Ishikawa (cell line): ENCODE measurements at regions not wholly inside any gene's neighbourhood (a gene's known extent, or its start where the extent isn't known, plus 50 kb on each side); places are given as distances from the start of the nearest gene placed in this dataset.

Experiments used
- CEBPB ChIP-seq: IDR thresholded peaks from 2 replicates; pipeline ENCODE4 v1.6.1; 2012
- EP300 ChIP-seq: IDR thresholded peaks from 2 replicates; pipeline ENCODE4 v1.6.1; 2012; ENCODE audit warnings: borderline replicate concordance
- FOXM1 ChIP-seq: IDR thresholded peaks from 2 replicates; pipeline ENCODE4 v1.6.1; 2012; ENCODE audit warnings: low read depth, borderline replicate concordance
- RAD21 ChIP-seq: IDR thresholded peaks from 2 replicates; pipeline ENCODE4 v1.6.1; 2012; ENCODE audit warnings: low read depth
- TAF1 ChIP-seq: IDR thresholded peaks from 2 replicates; pipeline ENCODE4 v1.6.1; 2012; ENCODE audit warnings: low read depth, mild to moderate bottlenecking
- YY1 ChIP-seq: IDR thresholded peaks from 2 replicates; pipeline ENCODE4 v1.6.1; 2012; ENCODE audit warnings: low read depth
- ZBTB7A ChIP-seq: IDR thresholded peaks from 2 replicates; pipeline ENCODE4 v1.6.1; 2012; ENCODE audit warnings: low read depth
- TF ChIP-seq, protein P1 (sequence below): IDR thresholded peaks from 2 replicates; pipeline ENCODE4 v1.6.1; 2012
- TF ChIP-seq, protein P2 (sequence below): IDR thresholded peaks from 2 replicates; pipeline ENCODE4 v1.6.1; 2012; ENCODE audit warnings: low read depth, mild to moderate bottlenecking

- no peak for TF ChIP-seq TAF1
- TF ChIP-seq EP300, result no peak
- TF ChIP-seq, protein P1, sequence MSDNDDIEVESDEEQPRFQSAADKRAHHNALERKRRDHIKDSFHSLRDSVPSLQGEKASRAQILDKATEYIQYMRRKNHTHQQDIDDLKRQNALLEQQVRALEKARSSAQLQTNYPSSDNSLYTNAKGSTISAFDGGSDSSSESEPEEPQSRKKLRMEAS, result no peak
- TF ChIP-seq ZBTB7A, result no peak
- no peak for TF ChIP-seq RAD21
- no peak for TF ChIP-seq YY1
- TF ChIP-seq CEBPB, result no peak
- TF ChIP-seq, protein P2, sequence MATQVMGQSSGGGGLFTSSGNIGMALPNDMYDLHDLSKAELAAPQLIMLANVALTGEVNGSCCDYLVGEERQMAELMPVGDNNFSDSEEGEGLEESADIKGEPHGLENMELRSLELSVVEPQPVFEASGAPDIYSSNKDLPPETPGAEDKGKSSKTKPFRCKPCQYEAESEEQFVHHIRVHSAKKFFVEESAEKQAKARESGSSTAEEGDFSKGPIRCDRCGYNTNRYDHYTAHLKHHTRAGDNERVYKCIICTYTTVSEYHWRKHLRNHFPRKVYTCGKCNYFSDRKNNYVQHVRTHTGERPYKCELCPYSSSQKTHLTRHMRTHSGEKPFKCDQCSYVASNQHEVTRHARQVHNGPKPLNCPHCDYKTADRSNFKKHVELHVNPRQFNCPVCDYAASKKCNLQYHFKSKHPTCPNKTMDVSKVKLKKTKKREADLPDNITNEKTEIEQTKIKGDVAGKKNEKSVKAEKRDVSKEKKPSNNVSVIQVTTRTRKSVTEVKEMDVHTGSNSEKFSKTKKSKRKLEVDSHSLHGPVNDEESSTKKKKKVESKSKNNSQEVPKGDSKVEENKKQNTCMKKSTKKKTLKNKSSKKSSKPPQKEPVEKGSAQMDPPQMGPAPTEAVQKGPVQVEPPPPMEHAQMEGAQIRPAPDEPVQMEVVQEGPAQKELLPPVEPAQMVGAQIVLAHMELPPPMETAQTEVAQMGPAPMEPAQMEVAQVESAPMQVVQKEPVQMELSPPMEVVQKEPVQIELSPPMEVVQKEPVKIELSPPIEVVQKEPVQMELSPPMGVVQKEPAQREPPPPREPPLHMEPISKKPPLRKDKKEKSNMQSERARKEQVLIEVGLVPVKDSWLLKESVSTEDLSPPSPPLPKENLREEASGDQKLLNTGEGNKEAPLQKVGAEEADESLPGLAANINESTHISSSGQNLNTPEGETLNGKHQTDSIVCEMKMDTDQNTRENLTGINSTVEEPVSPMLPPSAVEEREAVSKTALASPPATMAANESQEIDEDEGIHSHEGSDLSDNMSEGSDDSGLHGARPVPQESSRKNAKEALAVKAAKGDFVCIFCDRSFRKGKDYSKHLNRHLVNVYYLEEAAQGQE, result no peak
- TF ChIP-seq FOXM1, result no peak
Observed at GRCh38 chr4:182015893-182016292, 227.3 kb upstream of the TENM3 start.
